Endothelial cell of umbilical vein (primary cell): ENCODE measurements at regions not wholly inside any gene's neighbourhood (a gene's known extent, or its start where the extent isn't known, plus 50 kb on each side); places are given as distances from the start of the nearest gene placed in this dataset.

Source experiments
- BruUV-seq: library from RNA; stranded (reverse); fragments of 400-500 nt; replicated peaks from 2 replicates; lab custom pipeline; 2021; lab: Mats Ljungman, UMichigan
- CTCF ChIA-PET: fragments of 300-600, 350-600 bp; sonication (Branson Sonifier 250); formaldehyde crosslinking; loops from one replicate; lab custom pipeline; 2021; ENCODE audit warnings: antibody characterized with exemption, inconsistent platforms; lab: Charles Lee
- POLR2A ChIA-PET: fragments of 300-600, 350-600 bp; sonication (Branson Sonifier 250); formaldehyde crosslinking; loops from one replicate; lab custom pipeline; 2021; ENCODE audit warnings: antibody characterized with exemption, inconsistent platforms; lab: Charles Lee
- DNase-seq: peaks from one replicate; pipeline ENCODE4 v3.0.0-alpha.2; 2011; ENCODE audit warnings: low read depth, low spot score
- FAIRE-seq: peaks from 2 replicates; lab custom pipeline; 2011; peaks lifted over from hg19 to GRCh38; lab: Jason Lieb, UNC
- H2AFZ ChIP-seq: 2 replicates; pipeline ENCODE4 v1.6.0; 2012; ENCODE audit warnings: low read depth, low read length, control low read depth, inconsistent platforms
- H3K27ac ChIP-seq: 2 replicates; pipeline ENCODE4 v1.5.1; 2011; ENCODE audit warnings: low read depth, mild to moderate bottlenecking, control low read depth, low read length, moderate library complexity; ENCODE audit not compliant: insufficient read depth
- H3K27me3 ChIP-seq, 2 experiments: 2 replicates each; pipeline versions ENCODE4 v1.6.0 to v1.6.1; 2011; ENCODE audit warnings: low read length in 2 of 2, mixed read lengths in 1 of 2; ENCODE audit not compliant: control insufficient read depth in 2 of 2, insufficient read depth in 2 of 2
- H3K36me3 ChIP-seq, 2 experiments: 2 replicates in 1 of 2; 3 replicates in 1 of 2; pipeline ENCODE4 v1.5.1; 2011; ENCODE audit warnings: low read length in 2 of 2, mild to moderate bottlenecking in 1 of 2, moderate library complexity in 1 of 2; ENCODE audit not compliant: control insufficient read depth in 2 of 2, insufficient read depth in 2 of 2; ENCODE audit errors: extremely low read depth in 1 of 2
- H3K4me1 ChIP-seq: 3 replicates; pipeline ENCODE4 v1.5.1; 2011; ENCODE audit warnings: mild to moderate bottlenecking, low read length; ENCODE audit not compliant: control insufficient read depth, insufficient read depth; ENCODE audit errors: extremely low read depth
- H3K4me2 ChIP-seq: 2 replicates; pipeline ENCODE4 v1.6.1; 2011; ENCODE audit warnings: low read length, control low read depth, mixed read lengths; ENCODE audit not compliant: insufficient read depth
- H3K4me3 ChIP-seq, 3 experiments: fragments of 200-600 bp in 1 of 3; sonication (generic), shearing (Covaris generic) in 1 of 3; replicated peaks in 1 of 3; 2 replicates each; pipeline ENCODE4 v1.5.1; 2011 to 2016; ENCODE audit warnings: control low read depth in 3 of 3, low read length in 3 of 3, mild to moderate bottlenecking in 2 of 3, inconsistent platforms in 1 of 3, low read depth in 1 of 3, moderate library complexity in 1 of 3; ENCODE audit not compliant: insufficient read depth in 1 of 3
- H3K79me2 ChIP-seq: 2 replicates; pipeline ENCODE4 v1.6.0; 2012; ENCODE audit warnings: low read length, inconsistent platforms; ENCODE audit not compliant: control insufficient read depth, insufficient read depth
- H3K9ac ChIP-seq: replicated peaks from 2 replicates; pipeline ENCODE3; 2011; ENCODE audit warnings: low read length, control low read depth; ENCODE audit not compliant: insufficient read depth; ENCODE audit errors: extremely low read depth
- H3K9me1 ChIP-seq: replicated peaks from 3 replicates; pipeline ENCODE4 v1.6.0; 2011; ENCODE audit warnings: mild to moderate bottlenecking, low read length; ENCODE audit not compliant: control insufficient read depth, insufficient read depth; ENCODE audit errors: extremely low read depth
- H3K9me3 ChIP-seq: replicated peaks from 2 replicates; pipeline ENCODE4 v1.5.1; 2012; ENCODE audit warnings: low read length, inconsistent platforms; ENCODE audit not compliant: control insufficient read depth, insufficient read depth
- H4K20me1 ChIP-seq: replicated peaks from 2 replicates; pipeline ENCODE3; 2011; ENCODE audit warnings: mild to moderate bottlenecking, low read length; ENCODE audit not compliant: control insufficient read depth, insufficient read depth; ENCODE audit errors: extremely low read depth
- EZH2 ChIP-seq: IDR thresholded peaks from 2 replicates; pipeline ENCODE4 v1.6.1; 2012; ENCODE audit warnings: borderline replicate concordance, low read depth, mild to moderate bottlenecking, moderate library complexity, low read length, inconsistent platforms; ENCODE audit not compliant: severe bottlenecking
- FOS ChIP-seq: IDR thresholded peaks from 2 replicates; pipeline ENCODE4 v1.6.1; 2011; ENCODE audit warnings: mild to moderate bottlenecking, low read length, moderate library complexity, borderline replicate concordance; ENCODE audit not compliant: insufficient read depth
- GATA2 ChIP-seq: IDR thresholded peaks from 2 replicates; pipeline ENCODE4 v1.7.0; 2011; ENCODE audit warnings: low read depth, mild to moderate bottlenecking, moderate library complexity, mixed read lengths, low read length; ENCODE audit not compliant: insufficient read length, insufficient read depth
- JUN ChIP-seq: IDR thresholded peaks from 2 replicates; pipeline ENCODE4 v1.6.1; 2011; ENCODE audit warnings: borderline replicate concordance, low read depth; ENCODE audit not compliant: insufficient read length, insufficient read depth
- MYC ChIP-seq: IDR thresholded peaks from one replicate; pipeline ENCODE4 v1.6.1; 2011; ENCODE audit warnings: mild to moderate bottlenecking, low read depth, low read length
- POLR2A ChIP-seq: IDR thresholded peaks from 2 replicates; pipeline ENCODE4 v1.6.1; 2012; ENCODE audit warnings: low read depth, mild to moderate bottlenecking, control low read depth, low read length
- POLR2AphosphoS5 ChIP-seq: IDR thresholded peaks from 2 replicates; pipeline ENCODE4 v1.6.1; 2012; ENCODE audit warnings: low read depth, mild to moderate bottlenecking, control low read depth, low read length, moderate library complexity; ENCODE audit not compliant: insufficient read depth
- dilution Hi-C: fragments of 300-500 bp; cut with MboI; formaldehyde crosslinking; loops from one replicate; pipeline ENCODE4 v1.15.0; 2019; ENCODE audit warnings: low sequenced_read_pairs; ENCODE audit not compliant: extremely low pct_ligation_motif_present
- intact Hi-C: fragments of 100-400 bp; cut with micrococcal nuclease; formaldehyde crosslinking; loops from one replicate; pipeline ENCODE4 v1.10.0; 2022
- TF ChIP-seq, protein P1 (sequence below): IDR thresholded peaks from 2 replicates; pipeline ENCODE4 v1.6.1; 2011; ENCODE audit not compliant: insufficient read depth, insufficient read length
- TF ChIP-seq, protein P2 (sequence below), 2 donors: IDR thresholded peaks; 1 replicate in 1 of 2; 2 replicates in 1 of 2; pipeline ENCODE4 v1.5.1; 2011; ENCODE audit warnings: low read length in 2 of 2, mild to moderate bottlenecking in 2 of 2, moderate library complexity in 2 of 2, control low read depth in 1 of 2, inconsistent platforms in 1 of 2, low read depth in 1 of 2; ENCODE audit not compliant: insufficient read depth in 1 of 2; ENCODE audit errors: extremely low read depth in 1 of 2

GRCh38 chr6:74690365-74690764 is 515.5 kb downstream of the COL12A1 start:
- Histone ChIP-seq H3K79me2 (no peaks in the 10 kb centered on the region), H3K4me3 (no peak overlapping the region), H3K9me1 (no peaks in the 10 kb centered on the region), H3K27ac (no peak overlapping the region), H2AFZ (no peak overlapping the region), H4K20me1 (no peaks in the 10 kb centered on the region), H3K4me2 (no peak overlapping the region), H3K36me3 (no peaks in the 10 kb centered on the region), H3K4me1 (no peaks in the 10 kb centered on the region), H3K9me3 (no peaks in the 10 kb centered on the region), H3K27me3 (no peaks in the 10 kb centered on the region), H3K9ac (no peak overlapping the region)
- no TSS peak for BruUV-seq
- CTCF ChIA-PET, result no interaction called here
- intact Hi-C loops (no loop called here), dilution Hi-C loops (no loop called here)
- FAIRE-seq, result no peak
- POLR2A ChIA-PET, result no interaction called here
- no peak for DNase-seq
- TF ChIP-seq GATA2, result no peak
- TF ChIP-seq, protein P1, sequence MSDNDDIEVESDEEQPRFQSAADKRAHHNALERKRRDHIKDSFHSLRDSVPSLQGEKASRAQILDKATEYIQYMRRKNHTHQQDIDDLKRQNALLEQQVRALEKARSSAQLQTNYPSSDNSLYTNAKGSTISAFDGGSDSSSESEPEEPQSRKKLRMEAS, result no peak
- TF ChIP-seq POLR2A, result no peak
- TF ChIP-seq, protein P2, sequence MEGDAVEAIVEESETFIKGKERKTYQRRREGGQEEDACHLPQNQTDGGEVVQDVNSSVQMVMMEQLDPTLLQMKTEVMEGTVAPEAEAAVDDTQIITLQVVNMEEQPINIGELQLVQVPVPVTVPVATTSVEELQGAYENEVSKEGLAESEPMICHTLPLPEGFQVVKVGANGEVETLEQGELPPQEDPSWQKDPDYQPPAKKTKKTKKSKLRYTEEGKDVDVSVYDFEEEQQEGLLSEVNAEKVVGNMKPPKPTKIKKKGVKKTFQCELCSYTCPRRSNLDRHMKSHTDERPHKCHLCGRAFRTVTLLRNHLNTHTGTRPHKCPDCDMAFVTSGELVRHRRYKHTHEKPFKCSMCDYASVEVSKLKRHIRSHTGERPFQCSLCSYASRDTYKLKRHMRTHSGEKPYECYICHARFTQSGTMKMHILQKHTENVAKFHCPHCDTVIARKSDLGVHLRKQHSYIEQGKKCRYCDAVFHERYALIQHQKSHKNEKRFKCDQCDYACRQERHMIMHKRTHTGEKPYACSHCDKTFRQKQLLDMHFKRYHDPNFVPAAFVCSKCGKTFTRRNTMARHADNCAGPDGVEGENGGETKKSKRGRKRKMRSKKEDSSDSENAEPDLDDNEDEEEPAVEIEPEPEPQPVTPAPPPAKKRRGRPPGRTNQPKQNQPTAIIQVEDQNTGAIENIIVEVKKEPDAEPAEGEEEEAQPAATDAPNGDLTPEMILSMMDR (IDR thresholded peaks at IDR 0.05; ENCODE audit: extremely low read depth in 1 of 2, insufficient read depth in 1 of 2, low read depth in 1 of 2, low read length in 2 of 2), result no peak
- no peak for TF ChIP-seq EZH2
- TF ChIP-seq FOS, result no peak
- no peak for TF ChIP-seq POLR2AphosphoS5
- no peak for TF ChIP-seq MYC
- TF ChIP-seq JUN, result no peak
